Transverse colon (tissue), 4 donors: ENCODE measurements at regions not wholly inside any gene's neighbourhood (a gene's known extent, or its start where the extent isn't known, plus 50 kb on each side); places are given as distances from the start of the nearest gene placed in this dataset.

ENCODE experiments used
- POLR2AphosphoS5 ChIP-seq, 3 donors: sonication (generic); formaldehyde crosslinking; IDR thresholded peaks; one replicate each; pipeline ENCODE4 v1.6.1; 2016; ENCODE audit warnings: antibody characterized with exemption in 3 of 3
- TF ChIP-seq, protein P1 (sequence below), 5 experiments: fragments of 200-600 bp in 3 of 5; fragments of 450-650 bp in 2 of 5; sonication (generic) in 3 of 5; IDR thresholded peaks; 1 replicate in 2 of 5; 2 replicates in 3 of 5; pipeline ENCODE4 v1.5.1; 2016 to 2017; ENCODE audit warnings: antibody characterized with exemption in 5 of 5, inconsistent platforms in 3 of 5, mild to moderate bottlenecking in 2 of 5, moderate library complexity in 1 of 5

DNA sequence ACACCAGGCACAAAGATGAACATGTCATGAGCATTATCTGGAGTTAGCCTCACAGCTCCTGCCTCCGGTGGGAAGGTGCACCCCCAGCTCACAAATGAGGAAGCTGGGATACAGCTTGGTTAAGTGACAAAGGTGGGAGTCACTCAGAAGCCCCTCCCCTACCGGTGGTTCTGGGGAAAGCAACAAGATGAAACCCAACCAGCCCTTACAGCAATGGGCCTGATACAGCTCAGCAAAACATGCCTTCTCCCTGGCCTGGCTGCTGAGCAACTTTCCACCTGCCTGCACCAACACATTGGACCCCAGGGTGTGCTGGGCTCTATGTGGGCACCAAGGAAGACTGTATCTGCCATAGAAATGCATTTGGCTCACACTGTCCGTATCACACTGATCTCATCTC, 113.2 kb downstream of the GYPC start:
- TF ChIP-seq, protein P1, sequence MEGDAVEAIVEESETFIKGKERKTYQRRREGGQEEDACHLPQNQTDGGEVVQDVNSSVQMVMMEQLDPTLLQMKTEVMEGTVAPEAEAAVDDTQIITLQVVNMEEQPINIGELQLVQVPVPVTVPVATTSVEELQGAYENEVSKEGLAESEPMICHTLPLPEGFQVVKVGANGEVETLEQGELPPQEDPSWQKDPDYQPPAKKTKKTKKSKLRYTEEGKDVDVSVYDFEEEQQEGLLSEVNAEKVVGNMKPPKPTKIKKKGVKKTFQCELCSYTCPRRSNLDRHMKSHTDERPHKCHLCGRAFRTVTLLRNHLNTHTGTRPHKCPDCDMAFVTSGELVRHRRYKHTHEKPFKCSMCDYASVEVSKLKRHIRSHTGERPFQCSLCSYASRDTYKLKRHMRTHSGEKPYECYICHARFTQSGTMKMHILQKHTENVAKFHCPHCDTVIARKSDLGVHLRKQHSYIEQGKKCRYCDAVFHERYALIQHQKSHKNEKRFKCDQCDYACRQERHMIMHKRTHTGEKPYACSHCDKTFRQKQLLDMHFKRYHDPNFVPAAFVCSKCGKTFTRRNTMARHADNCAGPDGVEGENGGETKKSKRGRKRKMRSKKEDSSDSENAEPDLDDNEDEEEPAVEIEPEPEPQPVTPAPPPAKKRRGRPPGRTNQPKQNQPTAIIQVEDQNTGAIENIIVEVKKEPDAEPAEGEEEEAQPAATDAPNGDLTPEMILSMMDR (IDR thresholded peaks at IDR 0.05), result no peak
- no peak for TF ChIP-seq POLR2AphosphoS5 (IDR thresholded peaks at IDR 0.05)
